Activated T-cell treated with anti-CD3 and anti-CD28 coated beads, Interleukin-2, amount 50 U/mL, for 24 hours (primary cell): ENCODE measurements at regions not wholly inside any gene's neighbourhood (a gene's known extent, or its start where the extent isn't known, plus 50 kb on each side); places are given as distances from the start of the nearest gene placed in this dataset.

ENCODE experiments used
- DNase-seq: peaks from one replicate; pipeline ENCODE4 v3.0.0-alpha.2; 2020
- H3K27ac Mint-ChIP-seq: 2 replicates; pipeline ENCODE4 v1.8.0; 2020; ENCODE audit warnings: mild to moderate bottlenecking, mixed read lengths
- H3K27me3 Mint-ChIP-seq: 2 replicates; pipeline ENCODE4 v1.8.0; 2020; ENCODE audit warnings: mixed read lengths
- H3K36me3 Mint-ChIP-seq: 2 replicates; pipeline ENCODE4 v1.8.0; 2020; ENCODE audit warnings: low read depth, mixed read lengths
- H3K4me1 Mint-ChIP-seq: 2 replicates; pipeline ENCODE4 v1.8.0; 2020; ENCODE audit warnings: low read depth, mixed read lengths
- H3K4me3 Mint-ChIP-seq: 2 replicates; pipeline ENCODE4 v1.8.0; 2020; ENCODE audit warnings: mild to moderate bottlenecking, moderate library complexity, mixed read lengths
- H3K9me3 Mint-ChIP-seq: 2 replicates; pipeline ENCODE4 v1.8.0; 2020; ENCODE audit warnings: mixed read lengths

- no peak overlapping the region for H3K4me3 Mint-ChIP-seq
Measured at GRCh38 chr20:24131684-24132083, 143.1 kb upstream of the GGTLC1 start.

DNA sequence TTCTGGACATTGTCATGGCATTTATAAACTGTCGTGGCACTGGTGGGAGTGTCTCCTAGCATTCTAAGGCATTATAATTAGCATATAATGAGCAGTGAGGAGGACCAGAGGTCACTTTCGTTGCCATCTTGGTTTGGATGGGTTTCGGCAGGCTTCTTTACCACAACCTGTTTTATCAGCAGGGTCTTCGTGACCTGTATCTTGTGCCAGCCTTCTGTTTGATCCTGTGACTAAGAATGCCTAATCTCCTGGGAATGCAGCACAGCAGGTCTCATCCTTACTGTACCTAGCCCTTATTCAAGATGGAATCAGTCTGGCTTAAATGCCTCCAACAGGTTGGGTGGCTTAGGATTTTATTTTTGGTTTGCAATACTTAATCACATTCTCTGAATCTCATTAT, 142.7 kb upstream of the GGTLC1 start:
- DNase-seq, result no peak
- Mint-ChIP-seq H3K36me3 (no peaks in the 10 kb centered on the region), H3K4me1 (peaks cover 7% of the 10 kb centered on the region), H3K4me3 (no peak overlapping the region), H3K27me3 (no peaks in the 10 kb centered on the region), H3K27ac (no peak overlapping the region), H3K9me3 (no peaks in the 10 kb centered on the region)

More at GRCh38 chr20:24131684-24132083, 143.1 kb upstream of the GGTLC1 start:
- Mint-ChIP-seq H3K27ac (no peak overlapping the region), H3K9me3 (no peaks in the 10 kb centered on the region), H3K4me1 (peaks cover 7% of the 10 kb centered on the region), H3K36me3 (no peaks in the 10 kb centered on the region), H3K27me3 (no peaks in the 10 kb centered on the region)
- DNase-seq, result no peak

DNA sequence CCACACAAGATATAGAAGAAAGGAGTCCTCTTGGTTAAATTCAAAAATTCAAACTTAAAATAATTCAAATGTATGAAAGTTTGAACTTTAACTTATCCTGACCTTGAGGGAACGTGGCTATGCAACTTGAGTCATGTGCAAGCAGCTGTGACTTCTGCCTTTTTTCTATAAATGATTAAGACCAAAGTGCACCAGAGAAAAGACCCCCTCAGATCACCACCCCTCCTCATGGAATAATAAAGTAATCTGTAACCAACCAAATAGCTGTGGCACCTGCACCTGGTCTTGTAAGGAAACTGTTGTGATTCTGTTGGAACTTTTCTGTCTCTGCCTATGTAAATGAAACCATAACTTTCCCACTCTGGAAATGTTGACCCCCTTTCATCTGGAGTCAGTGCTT, 141.1 kb upstream of the GGTLC1 start:
- DNase-seq, result no peak
- no peaks in the 10 kb centered on the region for H3K9me3 Mint-ChIP-seq
- no peak overlapping the region for H3K27ac Mint-ChIP-seq
- H3K36me3 Mint-ChIP-seq, result no peaks in the 10 kb centered on the region
- peaks cover 7% of the 10 kb centered on the region for H3K4me1 Mint-ChIP-seq
- H3K4me3 Mint-ChIP-seq, result no peak overlapping the region
- peaks cover 1% of the 10 kb centered on the region for H3K27me3 Mint-ChIP-seq

DNA sequence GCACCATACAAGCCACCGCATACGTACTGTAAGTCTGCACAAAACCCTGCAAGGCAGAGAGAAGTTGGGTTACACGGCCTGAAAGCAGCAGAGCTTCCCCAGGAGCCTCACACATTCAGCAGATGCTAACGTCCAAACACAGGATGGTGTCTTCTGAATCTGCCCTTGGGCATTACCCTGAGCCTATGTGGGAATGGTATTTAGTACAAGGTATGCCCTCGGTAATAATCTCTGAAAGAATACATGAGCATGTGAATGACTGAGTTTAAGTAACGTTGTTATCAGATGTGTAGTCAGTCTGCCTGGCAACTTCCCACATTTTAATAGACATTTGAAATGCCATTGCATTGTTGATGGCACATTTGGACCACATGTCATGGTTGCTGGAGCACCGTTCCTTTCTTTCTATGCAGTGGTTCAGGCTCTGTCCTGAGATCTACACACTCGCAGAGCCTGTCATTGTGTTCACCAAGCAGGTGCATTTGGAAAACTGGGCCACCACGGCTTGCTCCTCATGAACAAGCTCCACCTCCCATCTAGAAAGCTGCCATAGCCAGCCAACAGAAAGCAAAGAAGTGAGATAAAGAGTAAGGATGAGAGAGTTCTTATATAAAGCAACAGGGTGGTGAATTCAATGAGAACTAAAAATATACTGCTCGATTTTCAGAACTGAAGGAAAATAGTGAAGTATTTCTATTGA, 136.5 kb upstream of the GGTLC1 start:
- no peaks in the 10 kb centered on the region for H3K36me3 Mint-ChIP-seq
- no peak for DNase-seq
- H3K4me3 Mint-ChIP-seq, result no peak overlapping the region
- H3K4me1 Mint-ChIP-seq, result no peaks in the 10 kb centered on the region
- peaks cover 8% of the 10 kb centered on the region for H3K27me3 Mint-ChIP-seq
- H3K9me3 Mint-ChIP-seq, result no peaks in the 10 kb centered on the region
- no peak overlapping the region for H3K27ac Mint-ChIP-seq

DNA sequence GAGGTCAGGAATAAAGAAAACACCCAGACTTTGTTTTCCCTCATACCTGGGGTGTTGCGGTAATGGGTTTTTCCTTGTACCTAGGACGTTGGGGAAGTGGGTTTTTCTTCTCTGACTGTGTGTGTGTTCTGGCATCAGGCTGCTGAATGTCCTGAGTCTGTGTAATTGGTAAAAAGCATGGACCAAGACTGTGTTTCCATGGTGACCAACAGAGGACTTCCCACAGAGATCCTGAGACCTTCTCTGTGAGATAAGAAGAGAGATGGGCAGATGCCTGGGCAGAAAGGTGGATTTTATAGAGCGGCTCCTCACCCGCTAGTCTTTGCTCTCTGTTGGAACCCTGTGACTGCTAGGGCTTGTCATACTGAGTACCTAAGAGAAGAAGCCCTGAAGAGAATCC, 135.4 kb upstream of the GGTLC1 start:
- Mint-ChIP-seq H3K27me3 (peaks cover 15% of the 10 kb centered on the region), H3K36me3 (no peaks in the 10 kb centered on the region), H3K4me1 (no peaks in the 10 kb centered on the region), H3K27ac (no peak overlapping the region), H3K9me3 (no peaks in the 10 kb centered on the region), H3K4me3 (no peak overlapping the region)
- no peak for DNase-seq

DNA sequence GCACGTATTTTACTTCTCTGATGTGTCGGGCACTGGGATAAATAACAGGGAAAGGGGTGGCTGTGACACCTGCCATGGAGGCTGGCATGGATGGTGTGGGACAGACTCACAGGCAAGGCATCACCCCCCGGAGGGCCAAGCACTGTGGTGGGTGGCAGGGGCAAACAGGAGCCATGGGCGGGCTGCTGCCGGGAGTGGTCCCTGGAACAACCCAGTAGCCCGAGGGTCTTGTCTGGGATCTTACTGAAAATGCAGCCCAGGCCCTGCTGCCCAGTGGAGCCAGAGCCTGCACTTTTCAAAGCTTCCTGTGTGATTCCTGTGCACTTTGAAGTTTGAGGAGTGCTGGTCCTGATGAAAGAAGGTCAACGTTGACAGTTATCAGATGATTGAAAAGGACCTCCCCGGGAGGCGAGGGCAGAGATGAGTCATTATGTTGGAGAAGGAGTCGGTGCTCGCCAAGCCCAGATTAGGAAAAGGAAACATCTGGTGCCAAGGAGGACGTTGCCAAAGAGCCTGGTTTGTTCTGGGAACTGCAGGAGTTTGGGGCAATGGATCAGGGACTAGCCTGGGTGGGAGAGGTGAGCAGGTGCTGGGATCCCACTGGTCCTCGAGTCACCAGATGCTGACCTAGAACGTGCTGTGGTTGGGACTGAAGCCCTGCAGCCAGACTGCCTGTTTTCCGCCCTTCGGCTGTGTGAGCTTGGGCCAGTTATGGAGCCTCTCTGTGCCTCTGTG, 130.0 kb upstream of the GGTLC1 start:
- H3K36me3 Mint-ChIP-seq, result no peaks in the 10 kb centered on the region
- no peak overlapping the region for H3K27ac Mint-ChIP-seq
- H3K27me3 Mint-ChIP-seq, result peaks cover 22% of the 10 kb centered on the region
- H3K9me3 Mint-ChIP-seq, result no peaks in the 10 kb centered on the region
- no peak for DNase-seq
- no peak overlapping the region for H3K4me3 Mint-ChIP-seq
- H3K4me1 Mint-ChIP-seq, result peaks cover 2% of the 10 kb centered on the region

DNA sequence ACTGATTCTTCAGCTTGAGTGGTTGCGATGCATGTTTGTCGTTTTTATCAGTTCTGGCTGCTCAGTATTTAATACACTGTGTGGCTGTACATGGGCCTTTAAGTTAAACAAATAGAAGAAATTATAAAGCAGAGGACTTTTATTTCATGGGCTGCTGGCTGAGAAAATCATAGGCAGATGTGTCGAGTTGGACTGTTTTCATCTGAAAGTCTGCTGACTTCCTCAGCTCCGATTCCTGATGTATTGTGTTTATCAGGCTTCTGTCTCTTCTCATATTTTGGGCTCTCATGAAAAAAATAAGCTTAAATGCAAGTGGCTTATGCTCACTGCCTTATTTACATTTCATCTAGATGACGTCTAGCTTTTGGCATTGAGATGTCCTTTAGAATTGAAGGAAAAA, 129.5 kb upstream of the GGTLC1 start:
- H3K9me3 Mint-ChIP-seq, result no peaks in the 10 kb centered on the region
- no peak for DNase-seq
- H3K36me3 Mint-ChIP-seq, result no peaks in the 10 kb centered on the region
- peaks cover 2% of the 10 kb centered on the region for H3K4me1 Mint-ChIP-seq
- no peak overlapping the region for H3K4me3 Mint-ChIP-seq
- no peak overlapping the region for H3K27ac Mint-ChIP-seq
- peaks cover 22% of the 10 kb centered on the region for H3K27me3 Mint-ChIP-seq

- DNase-seq, result no peak
- no peaks in the 10 kb centered on the region for H3K9me3 Mint-ChIP-seq
- no peak overlapping the region for H3K27ac Mint-ChIP-seq
- peaks cover 22% of the 10 kb centered on the region for H3K27me3 Mint-ChIP-seq
- H3K4me3 Mint-ChIP-seq, result no peak overlapping the region
- no peaks in the 10 kb centered on the region for H3K36me3 Mint-ChIP-seq
- H3K4me1 Mint-ChIP-seq, result peaks cover 2% of the 10 kb centered on the region
Measured at GRCh38 chr20:24117383-24117782, 128.8 kb upstream of the GGTLC1 start.

DNA sequence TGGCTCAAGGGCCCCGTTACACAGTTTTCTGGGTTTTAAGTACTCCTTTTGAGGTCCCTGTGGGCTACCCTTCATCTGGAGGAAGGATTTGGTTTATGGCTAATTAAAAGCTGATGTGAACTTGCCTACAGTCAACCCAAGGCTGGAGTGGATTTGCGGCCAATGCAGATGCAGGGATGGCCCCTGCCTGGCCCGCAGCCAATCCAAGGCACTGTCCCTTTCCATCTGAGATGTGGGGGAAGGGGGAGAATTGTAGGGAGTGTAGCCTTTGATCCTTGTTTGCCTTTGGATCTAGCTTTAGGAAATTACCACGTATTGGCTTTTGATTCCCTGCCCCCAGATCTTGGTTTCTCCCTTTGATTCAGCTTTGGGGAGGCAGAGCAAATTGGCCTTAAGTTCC, 128.0 kb upstream of the GGTLC1 start:
- no peak overlapping the region for H3K27ac Mint-ChIP-seq
- no peak for DNase-seq
- peaks cover 22% of the 10 kb centered on the region for H3K27me3 Mint-ChIP-seq
- peaks cover 2% of the 10 kb centered on the region for H3K4me1 Mint-ChIP-seq
- no peak overlapping the region for H3K4me3 Mint-ChIP-seq
- H3K36me3 Mint-ChIP-seq, result no peaks in the 10 kb centered on the region
- no peaks in the 10 kb centered on the region for H3K9me3 Mint-ChIP-seq

- no peak overlapping the region for H3K27ac Mint-ChIP-seq
- peaks cover 10% of the 10 kb centered on the region for H3K4me1 Mint-ChIP-seq
- H3K36me3 Mint-ChIP-seq, result no peaks in the 10 kb centered on the region
- no peak overlapping the region for H3K4me3 Mint-ChIP-seq
- no peaks in the 10 kb centered on the region for H3K9me3 Mint-ChIP-seq
- DNase-seq, result no peak
- peaks cover 6% of the 10 kb centered on the region for H3K27me3 Mint-ChIP-seq
Measured at GRCh38 chr20:24112360-24112759, 123.8 kb upstream of the GGTLC1 start.

- Mint-ChIP-seq H3K36me3 (no peaks in the 10 kb centered on the region), H3K27ac (no peak overlapping the region), H3K4me1 (peaks cover 10% of the 10 kb centered on the region), H3K27me3 (peaks cover 6% of the 10 kb centered on the region), H3K9me3 (no peaks in the 10 kb centered on the region), H3K4me3 (no peak overlapping the region)
- DNase-seq, result no peak
Measured at GRCh38 chr20:24111858-24112257, 123.3 kb upstream of the GGTLC1 start.

DNA sequence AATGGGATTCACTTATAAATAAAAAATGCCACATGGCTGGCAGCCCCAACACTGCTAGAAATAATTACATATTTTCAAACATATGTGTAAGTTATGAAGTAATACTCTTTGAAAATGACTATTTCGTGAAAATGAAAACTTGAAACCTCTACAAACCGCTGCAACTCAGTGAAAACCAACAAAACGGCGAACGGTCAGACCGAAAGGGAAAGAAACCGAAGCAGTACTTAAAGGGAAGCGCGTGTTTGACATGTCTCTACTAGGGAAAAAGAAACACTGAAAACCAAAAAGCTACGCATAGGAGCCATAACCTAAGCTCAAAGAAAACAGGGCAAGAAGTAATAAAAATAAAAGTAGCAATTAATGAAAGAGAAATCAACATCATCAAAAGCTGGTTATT, 121.0 kb upstream of the GGTLC1 start:
- Mint-ChIP-seq H3K36me3 (no peaks in the 10 kb centered on the region), H3K27ac (peak overlapping the region; percentile 63), H3K4me3 (peak overlapping the region; percentile 5), H3K9me3 (no peaks in the 10 kb centered on the region), H3K27me3 (peaks cover 13% of the 10 kb centered on the region), H3K4me1 (peaks cover 8% of the 10 kb centered on the region)
- no peak for DNase-seq

- no peaks in the 10 kb centered on the region for H3K9me3 Mint-ChIP-seq
- peak; percentile 36 for DNase-seq
- peak overlapping the region; percentile 32 for H3K27ac Mint-ChIP-seq
- H3K4me1 Mint-ChIP-seq, result peaks cover 8% of the 10 kb centered on the region
- H3K27me3 Mint-ChIP-seq, result peaks cover 13% of the 10 kb centered on the region
- H3K36me3 Mint-ChIP-seq, result no peaks in the 10 kb centered on the region
- H3K4me3 Mint-ChIP-seq, result peak overlapping the region; percentile 5
Measured at GRCh38 chr20:24109008-24109407, 120.4 kb upstream of the GGTLC1 start.

DNA sequence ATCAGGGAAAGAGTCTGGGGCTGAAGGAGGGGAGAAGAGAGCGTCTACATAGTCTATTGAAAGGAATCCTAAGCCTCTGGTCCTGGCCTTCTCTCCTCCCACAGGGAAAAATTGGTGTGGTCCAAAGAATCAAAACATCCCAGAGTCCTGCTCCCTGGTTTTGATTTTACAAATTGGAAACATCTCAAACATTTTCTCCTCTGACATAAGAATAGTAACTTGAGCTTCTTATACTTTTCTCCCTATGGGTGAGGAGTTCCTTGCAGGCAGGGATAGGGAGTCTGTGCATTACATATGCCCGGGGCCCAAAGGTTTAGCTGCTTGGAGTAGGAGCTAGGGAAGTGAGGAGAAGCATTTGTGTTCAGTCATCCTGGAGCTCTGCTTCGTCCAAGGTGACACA, 120.0 kb upstream of the GGTLC1 start:
- Mint-ChIP-seq H3K36me3 (no peaks in the 10 kb centered on the region), H3K27ac (no peak overlapping the region), H3K4me3 (no peak overlapping the region), H3K9me3 (no peaks in the 10 kb centered on the region), H3K4me1 (peaks cover 8% of the 10 kb centered on the region), H3K27me3 (peaks cover 13% of the 10 kb centered on the region)
- no peak for DNase-seq

DNA sequence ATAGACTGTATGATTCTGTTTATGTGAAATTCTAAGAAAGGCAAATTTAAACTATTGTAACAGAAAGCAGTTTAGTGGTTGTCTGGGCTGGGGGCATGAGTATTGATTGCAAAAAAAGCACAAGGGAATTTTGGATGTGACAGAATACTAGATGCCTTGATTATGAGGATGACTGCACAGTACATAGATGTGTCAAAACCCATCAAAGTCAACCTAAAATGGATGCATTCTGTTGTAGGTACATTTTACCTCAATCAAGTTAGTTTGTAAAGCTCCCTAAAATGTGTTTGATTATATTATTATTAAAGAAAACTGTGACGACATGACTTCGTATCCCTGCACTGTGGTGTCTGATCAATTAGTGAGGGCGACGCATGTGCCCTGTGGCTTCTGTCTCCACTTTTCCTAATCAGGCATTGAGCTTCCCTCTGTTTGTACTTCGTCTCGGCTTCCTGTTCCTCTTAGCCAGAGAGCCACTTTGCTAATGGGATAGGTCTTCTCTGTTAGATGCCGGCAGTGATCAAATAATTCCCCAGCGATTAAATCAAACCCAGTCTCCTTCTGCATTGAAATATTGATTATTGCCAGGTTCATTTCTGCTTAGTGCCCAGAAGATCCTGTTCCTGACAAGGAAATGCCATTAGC, 118.3 kb upstream of the GGTLC1 start:
- no peak overlapping the region for H3K27ac Mint-ChIP-seq
- H3K9me3 Mint-ChIP-seq, result no peaks in the 10 kb centered on the region
- H3K27me3 Mint-ChIP-seq, result peaks cover 13% of the 10 kb centered on the region
- no peaks in the 10 kb centered on the region for H3K36me3 Mint-ChIP-seq
- H3K4me3 Mint-ChIP-seq, result no peak overlapping the region
- no peak for DNase-seq
- peaks cover 22% of the 10 kb centered on the region for H3K4me1 Mint-ChIP-seq
